PC-3 (cell line): ENCODE measurements at regions not wholly inside any gene's neighbourhood (a gene's known extent, or its start where the extent isn't known, plus 50 kb on each side); places are given as distances from the start of the nearest gene placed in this dataset.

Source experiments
- EZH2phosphoT487 ChIP-seq: fragments of 300-600 bp; sonication (generic); IDR thresholded peaks from 2 replicates; pipeline ENCODE4 v1.6.1; 2018; ENCODE audit warnings: mild to moderate bottlenecking, antibody characterized with exemption, low read length, borderline replicate concordance
- TF ChIP-seq, protein P1 (sequence below): fragments of 300-600 bp; sonication (generic); conservative IDR thresholded peaks from 2 replicates; pipeline ENCODE4 v1.5.1; 2017; ENCODE audit warnings: antibody characterized with exemption, low read depth, mild to moderate bottlenecking, low read length

- no peak for TF ChIP-seq EZH2phosphoT487
- TF ChIP-seq, protein P1, sequence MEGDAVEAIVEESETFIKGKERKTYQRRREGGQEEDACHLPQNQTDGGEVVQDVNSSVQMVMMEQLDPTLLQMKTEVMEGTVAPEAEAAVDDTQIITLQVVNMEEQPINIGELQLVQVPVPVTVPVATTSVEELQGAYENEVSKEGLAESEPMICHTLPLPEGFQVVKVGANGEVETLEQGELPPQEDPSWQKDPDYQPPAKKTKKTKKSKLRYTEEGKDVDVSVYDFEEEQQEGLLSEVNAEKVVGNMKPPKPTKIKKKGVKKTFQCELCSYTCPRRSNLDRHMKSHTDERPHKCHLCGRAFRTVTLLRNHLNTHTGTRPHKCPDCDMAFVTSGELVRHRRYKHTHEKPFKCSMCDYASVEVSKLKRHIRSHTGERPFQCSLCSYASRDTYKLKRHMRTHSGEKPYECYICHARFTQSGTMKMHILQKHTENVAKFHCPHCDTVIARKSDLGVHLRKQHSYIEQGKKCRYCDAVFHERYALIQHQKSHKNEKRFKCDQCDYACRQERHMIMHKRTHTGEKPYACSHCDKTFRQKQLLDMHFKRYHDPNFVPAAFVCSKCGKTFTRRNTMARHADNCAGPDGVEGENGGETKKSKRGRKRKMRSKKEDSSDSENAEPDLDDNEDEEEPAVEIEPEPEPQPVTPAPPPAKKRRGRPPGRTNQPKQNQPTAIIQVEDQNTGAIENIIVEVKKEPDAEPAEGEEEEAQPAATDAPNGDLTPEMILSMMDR = no peak
Observed at GRCh38 chr3:104849070-104849469, 517.6 kb upstream of the ALCAM start.
